Testis (tissue), 2 donors: ENCODE measurements at regions not wholly inside any gene's neighbourhood (a gene's known extent, or its start where the extent isn't known, plus 50 kb on each side); places are given as distances from the start of the nearest gene placed in this dataset.

Source experiments
- DNase-seq: peaks from one replicate; pipeline ENCODE4 v3.0.0-alpha.2; 2019
- H3K27ac ChIP-seq, 2 donors: fragments of 200-600 bp; sonication (generic); one replicate each; pipeline ENCODE4 v1.5.1; 2019
- H3K27me3 ChIP-seq: fragments of 200-600 bp; sonication (generic); one replicate; pipeline ENCODE4 v1.5.1; 2019
- H3K36me3 ChIP-seq: fragments of 200-600 bp; sonication (generic); one replicate; pipeline ENCODE4 v1.5.1; 2017; ENCODE audit warnings: low read depth; ENCODE audit errors: missing control alignments
- H3K4me1 ChIP-seq: fragments of 200-600 bp; sonication (generic); one replicate; pipeline ENCODE4 v1.5.1; 2019
- H3K4me3 ChIP-seq, 2 donors: fragments of 200-600 bp; sonication (generic); one replicate each; pipeline ENCODE4 v1.5.1; 2017 to 2019
- H3K9me3 ChIP-seq: fragments of 200-600 bp; sonication (generic); one replicate; pipeline ENCODE4 v1.5.1; 2017
- CTCF ChIP-seq, 3 experiments: fragments of 450-650 bp in 2 of 3; fragments of 200-600 bp in 1 of 3; sonication (generic) in 1 of 3; IDR thresholded peaks; one replicate each; pipeline ENCODE4 v1.5.1; 2016 to 2019; ENCODE audit warnings: antibody characterized with exemption in 3 of 3, mild to moderate bottlenecking in 2 of 3, moderate library complexity in 1 of 3
- POLR2A ChIP-seq: fragments of 450-650 bp; IDR thresholded peaks from one replicate; pipeline ENCODE4 v1.6.1; 2017; ENCODE audit warnings: antibody characterized with exemption, mild to moderate bottlenecking, moderate library complexity
- WGBS, 2 donors: methylation state at CpG; one replicate each; pipeline ENCODE4 v1.1.5; 2018; 5-methylcytosine and 5-hydroxymethylcytosine counted together
- intact Hi-C: fragments of 100-400 bp; cut with DNase I; formaldehyde crosslinking; loops from one replicate; pipeline ENCODE4 v1.15.1; 2023; ENCODE audit warnings: low total_unique reads

- TF ChIP-seq CTCF (IDR thresholded peaks at IDR 0.05) (no peak), POLR2A (no peak)
- no peaks in the 10 kb centered on the region for H3K27me3 ChIP-seq
- intact Hi-C loops: no loop called here
- H3K27ac ChIP-seq: no peak overlapping the region
- 86 to 90% methylated on average over 4 of the region's 4 CpGs for WGBS, 2 donors
- no peak for DNase-seq
- no peaks in the 10 kb centered on the region for H3K36me3 ChIP-seq
- no peak overlapping the region for H3K4me3 ChIP-seq
- H3K9me3 ChIP-seq: no peaks in the 10 kb centered on the region
- H3K4me1 ChIP-seq: peaks cover 17% of the 10 kb centered on the region
These were observed 482.7 kb upstream of the RGS6 start for GRCh38 chr14:71449316-71450055.

GRCh38 chr14:71451501-71451900, 480.7 kb upstream of the RGS6 start:
- Histone ChIP-seq H3K36me3 (no peaks in the 10 kb centered on the region), H3K27me3 (no peaks in the 10 kb centered on the region), H3K9me3 (no peaks in the 10 kb centered on the region), H3K4me1 (peaks cover 1% of the 10 kb centered on the region), H3K4me3 (no peak overlapping the region), H3K27ac (no peak overlapping the region)
- WGBS, 2 donors: 98% methylated on average over 3 of the region's 3 CpGs
- intact Hi-C loops: no loop called here
- TF ChIP-seq CTCF (IDR thresholded peaks at IDR 0.05) (no peak), POLR2A (no peak)
- DNase-seq: no peak

- intact Hi-C loops: no loop called here
- Histone ChIP-seq H3K4me1 (no peaks in the 10 kb centered on the region), H3K27me3 (no peaks in the 10 kb centered on the region), H3K36me3 (no peaks in the 10 kb centered on the region), H3K9me3 (no peaks in the 10 kb centered on the region), H3K27ac (no peak overlapping the region), H3K4me3 (no peak overlapping the region)
- TF ChIP-seq POLR2A (no peak), CTCF (IDR thresholded peaks at IDR 0.05) (no peak)
- 73 to 80% methylated on average over 1 of the region's 1 CpG for WGBS, 2 donors
- no peak for DNase-seq
These were observed 479.7 kb upstream of the RGS6 start for GRCh38 chr14:71452539-71452938.

- Histone ChIP-seq H3K36me3 (no peaks in the 10 kb centered on the region), H3K27ac (no peak overlapping the region), H3K4me1 (no peaks in the 10 kb centered on the region), H3K27me3 (no peaks in the 10 kb centered on the region), H3K4me3 (no peak overlapping the region), H3K9me3 (no peaks in the 10 kb centered on the region)
- WGBS, 2 donors: 76 to 81% methylated on average over 3 of the region's 3 CpGs
- TF ChIP-seq POLR2A: no peak
- no peak for TF ChIP-seq CTCF (IDR thresholded peaks at IDR 0.05)
- no peak for DNase-seq
- intact Hi-C loops: no loop called here
These were observed 479.2 kb upstream of the RGS6 start for GRCh38 chr14:71452987-71453386.

GRCh38 chr14:71454010-71454409, 478.2 kb upstream of the RGS6 start:
- intact Hi-C loops: no loop called here
- Histone ChIP-seq H3K4me3 (no peak overlapping the region), H3K4me1 (no peaks in the 10 kb centered on the region), H3K9me3 (no peaks in the 10 kb centered on the region), H3K27ac (no peak overlapping the region), H3K36me3 (no peaks in the 10 kb centered on the region), H3K27me3 (no peaks in the 10 kb centered on the region)
- 69 to 95% methylated on average over 2 of the region's 2 CpGs for WGBS, 2 donors
- TF ChIP-seq CTCF (IDR thresholded peaks at IDR 0.05): no peak
- DNase-seq: no peak
